22Rv1 (cell line): ENCODE measurements at regions not wholly inside any gene's neighbourhood (a gene's known extent, or its start where the extent isn't known, plus 50 kb on each side); places are given as distances from the start of the nearest gene placed in this dataset.

Experiments used
- CTCF ChIP-seq: fragments of 450-650 bp; IDR thresholded peaks from 2 replicates; pipeline ENCODE4 v1.5.1; 2017; ENCODE audit warnings: mild to moderate bottlenecking
- ZFX ChIP-seq: fragments of 450-650 bp; IDR thresholded peaks from 2 replicates; pipeline ENCODE4 v1.6.1; 2017; ENCODE audit warnings: antibody characterized with exemption, borderline replicate concordance

DNA sequence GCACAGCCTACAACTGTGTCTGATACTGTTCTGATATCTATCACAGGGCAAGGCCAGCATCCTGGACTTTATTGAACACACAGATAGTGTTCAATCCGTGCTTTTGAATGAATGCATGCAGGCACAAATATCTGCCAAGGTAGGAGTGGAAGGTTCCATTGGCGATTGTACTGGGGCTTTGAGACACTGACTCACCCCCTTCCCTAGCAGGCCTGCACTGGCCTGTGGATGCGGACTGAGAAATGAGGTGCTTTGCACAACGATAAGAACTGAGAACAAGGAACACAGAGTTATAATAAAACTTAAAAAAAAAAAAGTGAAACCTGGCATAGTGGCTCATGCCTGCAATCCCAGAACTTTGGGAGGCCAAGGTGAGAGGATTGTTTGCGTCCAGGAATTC is 62.4 kb upstream of the NGF start:
- no peak for TF ChIP-seq CTCF
- TF ChIP-seq ZFX = no peak
